ENCODE measurements at regions not wholly inside any gene's neighbourhood (a gene's known extent, or its start where the extent isn't known, plus 50 kb on each side); places are given as distances from the start of the nearest gene placed in this dataset.

- no peak for DNase-seq
- in situ Hi-C loops (cut with HindIII; ENCODE audit: low pct_ligation_motif_present, low pct_unique_long_range_greater_than_20kb, low sequenced_read_pairs), result no loop called here
These were observed 290.4 kb downstream of the OLFM3 start for GRCh38 chr1:101706366-101706765.

- no peak for DNase-seq
- in situ Hi-C loops (cut with HindIII; ENCODE audit: low pct_ligation_motif_present, low pct_unique_long_range_greater_than_20kb, low sequenced_read_pairs), result no loop called here
These were observed 287.0 kb downstream of the OLFM3 start for GRCh38 chr1:101709721-101710120.

GRCh38 chr1:101713760-101714159 lies 283.0 kb downstream of the OLFM3 start:
- in situ Hi-C loops (cut with HindIII; ENCODE audit: low pct_ligation_motif_present, low pct_unique_long_range_greater_than_20kb, low sequenced_read_pairs), result no loop called here
- DNase-seq, result no peak

GRCh38 chr1:101723415-101723814 lies 273.3 kb downstream of the OLFM3 start:
- no peak for DNase-seq

GRCh38 chr1:101728029-101728428 lies 268.7 kb downstream of the OLFM3 start:
- in situ Hi-C loops (cut with HindIII; ENCODE audit: low pct_ligation_motif_present, low pct_unique_long_range_greater_than_20kb, low sequenced_read_pairs), result no loop called here
- DNase-seq, result no peak

More at GRCh38 chr1:101723415-101723814, 273.3 kb downstream of the OLFM3 start:
- in situ Hi-C loops (cut with HindIII; ENCODE audit: low pct_ligation_motif_present, low pct_unique_long_range_greater_than_20kb, low sequenced_read_pairs), result no loop called here

- no peak for DNase-seq
- in situ Hi-C loops (cut with HindIII; ENCODE audit: low pct_ligation_motif_present, low pct_unique_long_range_greater_than_20kb, low sequenced_read_pairs), result no loop called here
These were observed 266.2 kb downstream of the OLFM3 start for GRCh38 chr1:101730559-101730958.

GRCh38 chr1:101732261-101732660 lies 264.5 kb downstream of the OLFM3 start:
- in situ Hi-C loops (cut with HindIII; ENCODE audit: low pct_ligation_motif_present, low pct_unique_long_range_greater_than_20kb, low sequenced_read_pairs), result no loop called here
- DNase-seq, result no peak

- in situ Hi-C loops (cut with HindIII; ENCODE audit: low pct_ligation_motif_present, low pct_unique_long_range_greater_than_20kb, low sequenced_read_pairs), result no loop called here
- DNase-seq, result no peak
These were observed 263.4 kb downstream of the OLFM3 start for GRCh38 chr1:101733340-101733739.

- DNase-seq, result no peak
- in situ Hi-C loops (cut with HindIII; ENCODE audit: low pct_ligation_motif_present, low pct_unique_long_range_greater_than_20kb, low sequenced_read_pairs), result no loop called here
These were observed 258.3 kb downstream of the OLFM3 start for GRCh38 chr1:101738475-101738874.

GRCh38 chr1:101739146-101739545 lies 257.6 kb downstream of the OLFM3 start:
- in situ Hi-C loops (cut with HindIII; ENCODE audit: low pct_ligation_motif_present, low pct_unique_long_range_greater_than_20kb, low sequenced_read_pairs), result no loop called here
- no peak for DNase-seq

GRCh38 chr1:101739826-101740330 lies 256.8 kb downstream of the OLFM3 start:
- in situ Hi-C loops (cut with HindIII; ENCODE audit: low pct_ligation_motif_present, low pct_unique_long_range_greater_than_20kb, low sequenced_read_pairs), result no loop called here
- DNase-seq, result no peak

- in situ Hi-C loops (cut with HindIII; ENCODE audit: low pct_ligation_motif_present, low pct_unique_long_range_greater_than_20kb, low sequenced_read_pairs), result no loop called here
- DNase-seq, result no peak
These were observed 254.8 kb downstream of the OLFM3 start for GRCh38 chr1:101741910-101742309.

- in situ Hi-C loops (cut with HindIII; ENCODE audit: low pct_ligation_motif_present, low pct_unique_long_range_greater_than_20kb, low sequenced_read_pairs), result no loop called here
- no peak for DNase-seq
These were observed 254.2 kb downstream of the OLFM3 start for GRCh38 chr1:101742509-101742908.

- in situ Hi-C loops (cut with HindIII; ENCODE audit: low pct_ligation_motif_present, low pct_unique_long_range_greater_than_20kb, low sequenced_read_pairs), result no loop called here
- no peak for DNase-seq
These were observed 251.0 kb downstream of the OLFM3 start for GRCh38 chr1:101745551-101746270.

- DNase-seq, result no peak
- in situ Hi-C loops (cut with HindIII; ENCODE audit: low pct_ligation_motif_present, low pct_unique_long_range_greater_than_20kb, low sequenced_read_pairs), result no loop called here
These were observed 248.6 kb downstream of the OLFM3 start for GRCh38 chr1:101748077-101748476.
